Right atrium auricular region (tissue), 2 donors: ENCODE measurements at regions not wholly inside any gene's neighbourhood (a gene's known extent, or its start where the extent isn't known, plus 50 kb on each side); places are given as distances from the start of the nearest gene placed in this dataset.

ENCODE experiments used
- DNase-seq: peaks from one replicate; pipeline ENCODE4 v3.0.0-alpha.2; 2019; ENCODE audit warnings: low spot score
- H3K27ac ChIP-seq, 2 donors: fragments of 200-600 bp; sonication (generic); 1 replicate in 1 of 2; 2 replicates in 1 of 2; pipeline ENCODE4 v1.5.1; 2016 to 2019
- H3K27me3 ChIP-seq, 2 donors: fragments of 200-600 bp; sonication (generic); one replicate each; pipeline versions ENCODE4 v1.5.1 to v1.6.0; 2017 to 2019
- H3K36me3 ChIP-seq: fragments of 200-600 bp; sonication (generic); one replicate; pipeline ENCODE4 v1.5.1; 2016
- H3K4me1 ChIP-seq, 2 donors: fragments of 200-600 bp; sonication (generic); one replicate each; pipeline versions ENCODE4 v1.5.1 to v1.6.0; 2017 to 2019
- H3K4me3 ChIP-seq, 2 donors: fragments of 200-600 bp; sonication (generic); 1 replicate in 1 of 2; 2 replicates in 1 of 2; pipeline ENCODE4 v1.5.1; 2017 to 2019; ENCODE audit warnings: mild to moderate bottlenecking in 1 of 2, moderate library complexity in 1 of 2
- H3K9me3 ChIP-seq, 2 donors: fragments of 200-600 bp; sonication (generic); one replicate each; pipeline ENCODE4 v1.5.1; 2019
- TF ChIP-seq, protein P1 (sequence below), 2 donors: fragments of 200-600 bp; sonication (generic); IDR thresholded peaks; one replicate each; pipeline ENCODE4 v1.5.1; 2019; ENCODE audit warnings: antibody characterized with exemption in 2 of 2

GRCh38 chr15:47484997-47485396 is 232.3 kb upstream of the SEMA6D start:
- Histone ChIP-seq H3K36me3 (no peaks in the 10 kb centered on the region), H3K27me3 (no peaks in the 10 kb centered on the region), H3K27ac (no peak overlapping the region), H3K9me3 (no peaks in the 10 kb centered on the region), H3K4me3 (no peak overlapping the region), H3K4me1 (no peaks in the 10 kb centered on the region)
- DNase-seq, result no peak
- TF ChIP-seq, protein P1, sequence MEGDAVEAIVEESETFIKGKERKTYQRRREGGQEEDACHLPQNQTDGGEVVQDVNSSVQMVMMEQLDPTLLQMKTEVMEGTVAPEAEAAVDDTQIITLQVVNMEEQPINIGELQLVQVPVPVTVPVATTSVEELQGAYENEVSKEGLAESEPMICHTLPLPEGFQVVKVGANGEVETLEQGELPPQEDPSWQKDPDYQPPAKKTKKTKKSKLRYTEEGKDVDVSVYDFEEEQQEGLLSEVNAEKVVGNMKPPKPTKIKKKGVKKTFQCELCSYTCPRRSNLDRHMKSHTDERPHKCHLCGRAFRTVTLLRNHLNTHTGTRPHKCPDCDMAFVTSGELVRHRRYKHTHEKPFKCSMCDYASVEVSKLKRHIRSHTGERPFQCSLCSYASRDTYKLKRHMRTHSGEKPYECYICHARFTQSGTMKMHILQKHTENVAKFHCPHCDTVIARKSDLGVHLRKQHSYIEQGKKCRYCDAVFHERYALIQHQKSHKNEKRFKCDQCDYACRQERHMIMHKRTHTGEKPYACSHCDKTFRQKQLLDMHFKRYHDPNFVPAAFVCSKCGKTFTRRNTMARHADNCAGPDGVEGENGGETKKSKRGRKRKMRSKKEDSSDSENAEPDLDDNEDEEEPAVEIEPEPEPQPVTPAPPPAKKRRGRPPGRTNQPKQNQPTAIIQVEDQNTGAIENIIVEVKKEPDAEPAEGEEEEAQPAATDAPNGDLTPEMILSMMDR (IDR thresholded peaks at IDR 0.05), result no peak

- H3K27me3 ChIP-seq, result no peaks in the 10 kb centered on the region
- TF ChIP-seq, protein P1 (IDR thresholded peaks at IDR 0.05), result no peak
- H3K4me1 ChIP-seq, result no peaks in the 10 kb centered on the region
- no peak overlapping the region for H3K27ac ChIP-seq
- H3K9me3 ChIP-seq, result no peaks in the 10 kb centered on the region
- H3K4me3 ChIP-seq, result no peak overlapping the region
- H3K36me3 ChIP-seq, result no peaks in the 10 kb centered on the region
- no peak for DNase-seq
These were observed 231.9 kb upstream of the SEMA6D start for GRCh38 chr15:47485419-47485818.

DNA sequence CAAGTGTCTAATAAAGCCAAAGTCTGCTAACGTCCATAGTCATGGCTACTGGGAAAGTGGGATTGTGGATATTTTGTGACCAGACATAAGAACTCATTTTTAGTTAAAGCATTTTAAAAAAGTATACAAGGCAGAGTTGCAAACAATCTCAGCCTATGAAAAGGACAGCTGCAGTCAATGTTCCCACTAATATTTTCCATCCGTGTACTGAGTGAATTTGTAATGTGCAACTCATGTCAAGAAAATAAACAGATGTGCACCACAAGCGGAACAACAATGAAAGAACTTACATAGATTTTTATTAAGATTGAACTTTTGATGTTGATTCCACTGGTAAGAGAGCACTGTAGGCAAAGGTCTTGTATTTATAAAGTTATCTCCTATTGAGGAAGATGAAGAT is 231.3 kb upstream of the SEMA6D start:
- Histone ChIP-seq H3K27me3 (no peaks in the 10 kb centered on the region), H3K9me3 (no peaks in the 10 kb centered on the region), H3K27ac (no peak overlapping the region), H3K36me3 (no peaks in the 10 kb centered on the region), H3K4me1 (no peaks in the 10 kb centered on the region), H3K4me3 (no peak overlapping the region)
- TF ChIP-seq, protein P1 (IDR thresholded peaks at IDR 0.05), result no peak
- no peak for DNase-seq

DNA sequence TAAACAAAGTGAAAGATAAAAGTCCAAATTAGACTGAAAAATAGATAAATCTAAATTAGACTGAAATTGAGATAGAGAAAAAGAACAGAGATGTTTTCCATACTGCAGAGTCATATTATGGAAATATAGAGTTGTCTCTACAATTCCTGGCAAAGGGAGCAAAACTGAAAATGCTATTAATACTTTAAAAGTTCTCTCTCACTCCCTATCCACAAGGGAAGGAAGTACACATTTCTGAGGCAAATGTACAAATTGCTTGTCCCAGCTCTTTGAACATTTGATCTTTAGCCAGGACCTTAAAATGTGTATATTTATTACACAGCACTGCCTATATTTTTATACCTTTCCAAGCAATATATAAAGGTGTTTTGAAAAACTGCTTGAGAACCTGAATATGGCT is 225.1 kb upstream of the SEMA6D start:
- H3K9me3 ChIP-seq, result no peaks in the 10 kb centered on the region
- H3K4me3 ChIP-seq, result no peak overlapping the region
- no peaks in the 10 kb centered on the region for H3K36me3 ChIP-seq
- H3K27ac ChIP-seq, result no peak overlapping the region
- H3K4me1 ChIP-seq, result no peaks in the 10 kb centered on the region
- TF ChIP-seq, protein P1 (IDR thresholded peaks at IDR 0.05), result no peak
- no peaks in the 10 kb centered on the region for H3K27me3 ChIP-seq
- no peak for DNase-seq

- Histone ChIP-seq H3K4me3 (no peak overlapping the region), H3K4me1 (no peaks in the 10 kb centered on the region), H3K9me3 (no peaks in the 10 kb centered on the region), H3K36me3 (no peaks in the 10 kb centered on the region), H3K27ac (no peak overlapping the region), H3K27me3 (no peaks in the 10 kb centered on the region)
- no peak for DNase-seq
- TF ChIP-seq, protein P1 (IDR thresholded peaks at IDR 0.05), result no peak
These were observed 223.7 kb upstream of the SEMA6D start for GRCh38 chr15:47493357-47494247.
